ENCODE measurements at regions not wholly inside any gene's neighbourhood (a gene's known extent, or its start where the extent isn't known, plus 50 kb on each side); places are given as distances from the start of the nearest gene placed in this dataset.

- TF ChIP-seq CTCF (IDR thresholded peaks at IDR 0.05; ENCODE audit: low read depth, low read length, missing input control): no peak
- TF ChIP-seq, protein P1, sequence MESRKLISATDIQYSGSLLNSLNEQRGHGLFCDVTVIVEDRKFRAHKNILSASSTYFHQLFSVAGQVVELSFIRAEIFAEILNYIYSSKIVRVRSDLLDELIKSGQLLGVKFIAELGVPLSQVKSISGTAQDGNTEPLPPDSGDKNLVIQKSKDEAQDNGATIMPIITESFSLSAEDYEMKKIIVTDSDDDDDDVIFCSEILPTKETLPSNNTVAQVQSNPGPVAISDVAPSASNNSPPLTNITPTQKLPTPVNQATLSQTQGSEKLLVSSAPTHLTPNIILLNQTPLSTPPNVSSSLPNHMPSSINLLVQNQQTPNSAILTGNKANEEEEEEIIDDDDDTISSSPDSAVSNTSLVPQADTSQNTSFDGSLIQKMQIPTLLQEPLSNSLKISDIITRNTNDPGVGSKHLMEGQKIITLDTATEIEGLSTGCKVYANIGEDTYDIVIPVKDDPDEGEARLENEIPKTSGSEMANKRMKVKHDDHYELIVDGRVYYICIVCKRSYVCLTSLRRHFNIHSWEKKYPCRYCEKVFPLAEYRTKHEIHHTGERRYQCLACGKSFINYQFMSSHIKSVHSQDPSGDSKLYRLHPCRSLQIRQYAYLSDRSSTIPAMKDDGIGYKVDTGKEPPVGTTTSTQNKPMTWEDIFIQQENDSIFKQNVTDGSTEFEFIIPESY (IDR thresholded peaks at IDR 0.05): no peak
- TF ChIP-seq TAF1 (conservative IDR thresholded peaks at IDR 0.05): no peak
- TF ChIP-seq JUND (IDR thresholded peaks at IDR 0.05): no peak
- TF ChIP-seq ATF3 (IDR thresholded peaks at IDR 0.05): no peak
- TF ChIP-seq MAX (IDR thresholded peaks at IDR 0.05): no peak
- no peak for TF ChIP-seq EGR1 (IDR thresholded peaks at IDR 0.05; ENCODE audit: low read depth in 2 of 2)
- TF ChIP-seq, protein P2, sequence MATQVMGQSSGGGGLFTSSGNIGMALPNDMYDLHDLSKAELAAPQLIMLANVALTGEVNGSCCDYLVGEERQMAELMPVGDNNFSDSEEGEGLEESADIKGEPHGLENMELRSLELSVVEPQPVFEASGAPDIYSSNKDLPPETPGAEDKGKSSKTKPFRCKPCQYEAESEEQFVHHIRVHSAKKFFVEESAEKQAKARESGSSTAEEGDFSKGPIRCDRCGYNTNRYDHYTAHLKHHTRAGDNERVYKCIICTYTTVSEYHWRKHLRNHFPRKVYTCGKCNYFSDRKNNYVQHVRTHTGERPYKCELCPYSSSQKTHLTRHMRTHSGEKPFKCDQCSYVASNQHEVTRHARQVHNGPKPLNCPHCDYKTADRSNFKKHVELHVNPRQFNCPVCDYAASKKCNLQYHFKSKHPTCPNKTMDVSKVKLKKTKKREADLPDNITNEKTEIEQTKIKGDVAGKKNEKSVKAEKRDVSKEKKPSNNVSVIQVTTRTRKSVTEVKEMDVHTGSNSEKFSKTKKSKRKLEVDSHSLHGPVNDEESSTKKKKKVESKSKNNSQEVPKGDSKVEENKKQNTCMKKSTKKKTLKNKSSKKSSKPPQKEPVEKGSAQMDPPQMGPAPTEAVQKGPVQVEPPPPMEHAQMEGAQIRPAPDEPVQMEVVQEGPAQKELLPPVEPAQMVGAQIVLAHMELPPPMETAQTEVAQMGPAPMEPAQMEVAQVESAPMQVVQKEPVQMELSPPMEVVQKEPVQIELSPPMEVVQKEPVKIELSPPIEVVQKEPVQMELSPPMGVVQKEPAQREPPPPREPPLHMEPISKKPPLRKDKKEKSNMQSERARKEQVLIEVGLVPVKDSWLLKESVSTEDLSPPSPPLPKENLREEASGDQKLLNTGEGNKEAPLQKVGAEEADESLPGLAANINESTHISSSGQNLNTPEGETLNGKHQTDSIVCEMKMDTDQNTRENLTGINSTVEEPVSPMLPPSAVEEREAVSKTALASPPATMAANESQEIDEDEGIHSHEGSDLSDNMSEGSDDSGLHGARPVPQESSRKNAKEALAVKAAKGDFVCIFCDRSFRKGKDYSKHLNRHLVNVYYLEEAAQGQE (IDR thresholded peaks at IDR 0.05): no peak
- no peak for TF ChIP-seq YY1 (IDR thresholded peaks at IDR 0.05)
- TF ChIP-seq RAD21 (IDR thresholded peaks at IDR 0.05): no peak
- no peak for TF ChIP-seq FOXA1 (IDR thresholded peaks at IDR 0.05)
- TF ChIP-seq GABPA (IDR thresholded peaks at IDR 0.05 in 1 of 2, conservative IDR thresholded peaks at IDR 0.05 in 1 of 2): no peak
- no peak for TF ChIP-seq RXRA (IDR thresholded peaks at IDR 0.05)
- no peak for TF ChIP-seq FOXA2 (IDR thresholded peaks at IDR 0.05)
These were observed 183.8 kb upstream of the HMGA2 start for GRCh38 chr12:65640489-65640901.

Data from liver (tissue), 3 donors.